Transverse colon (tissue), 4 donors: ENCODE measurements at regions not wholly inside any gene's neighbourhood (a gene's known extent, or its start where the extent isn't known, plus 50 kb on each side); places are given as distances from the start of the nearest gene placed in this dataset.

Experiments used
- CTCF ChIP-seq, 5 experiments: fragments of 200-600 bp in 3 of 5; fragments of 450-650 bp in 2 of 5; sonication (generic) in 3 of 5; IDR thresholded peaks; 1 replicate in 2 of 5; 2 replicates in 3 of 5; pipeline ENCODE4 v1.5.1; 2016 to 2017; ENCODE audit warnings: antibody characterized with exemption in 5 of 5, inconsistent platforms in 3 of 5, mild to moderate bottlenecking in 2 of 5, moderate library complexity in 1 of 5
- EP300 ChIP-seq: sonication (generic); formaldehyde crosslinking; IDR thresholded peaks from one replicate; pipeline ENCODE4 v1.6.1; 2017; ENCODE audit warnings: antibody characterized with exemption, low read depth
- POLR2A ChIP-seq: fragments of 450-650 bp; IDR thresholded peaks from one replicate; pipeline ENCODE4 v1.6.1; 2016; ENCODE audit warnings: antibody characterized with exemption, mild to moderate bottlenecking, moderate library complexity
- POLR2AphosphoS5 ChIP-seq, 3 donors: sonication (generic); formaldehyde crosslinking; IDR thresholded peaks; one replicate each; pipeline ENCODE4 v1.6.1; 2016; ENCODE audit warnings: antibody characterized with exemption in 3 of 3

- TF ChIP-seq POLR2A (no peak), CTCF (IDR thresholded peaks at IDR 0.05) (no peak), POLR2AphosphoS5 (IDR thresholded peaks at IDR 0.05) (no peak), EP300 (no peak)
These were observed 131.7 kb upstream of the HDGFL1 start for GRCh38 chr6:22437665-22438064.
